ENCODE measurements at regions not wholly inside any gene's neighbourhood (a gene's known extent, or its start where the extent isn't known, plus 50 kb on each side); places are given as distances from the start of the nearest gene placed in this dataset.
"Not testable (repeated sequence)": the region's sequence is repeated elsewhere in the genome, so short reads cannot be mapped to it uniquely, and the experiment has no call there.

DNA sequence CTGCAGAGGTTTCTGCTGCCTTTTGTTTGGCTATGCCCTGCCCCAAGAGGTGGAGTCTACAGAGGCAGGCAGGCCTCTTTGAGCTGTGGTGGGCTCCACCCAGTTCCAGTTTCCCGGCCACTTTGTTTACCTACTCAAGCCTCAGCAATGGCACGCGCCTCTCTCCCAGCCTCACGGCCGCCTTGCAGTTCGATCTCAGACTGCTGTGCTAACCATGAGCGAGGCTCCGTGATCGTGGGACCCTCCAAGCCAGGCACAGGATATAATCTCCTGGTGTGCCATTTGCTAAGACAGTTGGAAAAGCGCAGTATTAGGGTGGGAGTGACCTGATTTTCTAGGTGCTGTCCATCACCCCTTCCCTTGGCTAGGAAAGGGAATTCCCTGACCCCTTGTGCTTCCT lies 566.6 kb downstream of the TMEM38B start:
- not testable (repeated sequence) for TF ChIP-seq CTCF (IDR thresholded peaks at IDR 0.05; ENCODE audit: poor library complexity); EZH2phosphoT487 (IDR thresholded peaks at IDR 0.05; ENCODE audit: low read depth, severe bottlenecking, unreplicated experiment)

All from hepatocyte (in vitro differentiated cells).